SK-N-SH treated with all-trans-retinoic acid at 6 μM for 48 hours (cell line): ENCODE measurements at regions not wholly inside any gene's neighbourhood (a gene's known extent, or its start where the extent isn't known, plus 50 kb on each side); places are given as distances from the start of the nearest gene placed in this dataset.

Source experiments
- ATAC-seq: fragments of 200-7000 bp; cut with Tn5 transposase; 3 replicates; pipeline ENCODE4 v1.9.1; 2020; ENCODE audit warnings: mild to moderate bottlenecking, moderate library complexity
- ARNTL ChIP-seq: fragments of 450-650 bp; formaldehyde crosslinking; IDR thresholded peaks from 2 replicates; pipeline ENCODE4 v1.5.0; 2020; ENCODE audit warnings: low read depth, mild to moderate bottlenecking, moderate library complexity, borderline replicate concordance
- BACH2 ChIP-seq: fragments of 250-450 bp; sonication (Bioruptor Pico); IDR thresholded peaks from 2 replicates; pipeline ENCODE4 v1.9.0; 2021; ENCODE audit warnings: mild to moderate bottlenecking, borderline replicate concordance
- CREB5 ChIP-seq: fragments of 250-450 bp; sonication (Bioruptor Pico); IDR thresholded peaks from 2 replicates; pipeline ENCODE4 v1.5.1; 2020; ENCODE audit warnings: low read depth, mild to moderate bottlenecking, moderate library complexity
- CSDC2 ChIP-seq: fragments of 250-450 bp; sonication (Bioruptor Pico); IDR thresholded peaks from 2 replicates; pipeline ENCODE4 v1.5.0; 2020; ENCODE audit warnings: mild to moderate bottlenecking, moderate library complexity
- CSRNP3 ChIP-seq: fragments of 250-450 bp; sonication (Bioruptor Pico); IDR thresholded peaks from 2 replicates; pipeline ENCODE4 v1.5.1; 2021; ENCODE audit warnings: mild to moderate bottlenecking, moderate library complexity
- ESRRG ChIP-seq: fragments of 250-450 bp; sonication (Bioruptor Pico); IDR thresholded peaks from 2 replicates; pipeline ENCODE4 v1.6.1; 2021; ENCODE audit warnings: mild to moderate bottlenecking
- GLIS3 ChIP-seq: fragments of 250-450 bp; sonication (Bioruptor Pico); IDR thresholded peaks from 2 replicates; pipeline ENCODE4 v1.5.0; 2020; ENCODE audit warnings: mild to moderate bottlenecking, moderate library complexity
- ISL1 ChIP-seq: fragments of 250-450 bp; sonication (Bioruptor Pico); IDR thresholded peaks from 2 replicates; pipeline ENCODE4 v2.1.2; 2022; ENCODE audit warnings: mild to moderate bottlenecking, moderate library complexity
- OSR1 ChIP-seq: fragments of 250-450 bp; sonication (Bioruptor Pico); IDR thresholded peaks from 2 replicates; pipeline ENCODE4 v1.8.0; 2022; ENCODE audit warnings: moderate library complexity, mild to moderate bottlenecking, inconsistent platforms
- PATZ1 ChIP-seq: fragments of 250-450 bp; sonication (Bioruptor Pico); IDR thresholded peaks from 2 replicates; pipeline ENCODE4 v1.8.0; 2020; ENCODE audit warnings: mild to moderate bottlenecking, moderate library complexity, borderline replicate concordance
- POU6F1 ChIP-seq: fragments of 250-450 bp; sonication (Bioruptor Pico); IDR thresholded peaks from 2 replicates; pipeline ENCODE4 v1.8.0; 2021; ENCODE audit warnings: low read depth, mild to moderate bottlenecking, moderate library complexity, borderline replicate concordance
- PPARA ChIP-seq: fragments of 250-450 bp; sonication (Bioruptor Pico); IDR thresholded peaks from 2 replicates; pipeline ENCODE4 v1.5.0; 2020; ENCODE audit warnings: mild to moderate bottlenecking, borderline replicate concordance
- RARB ChIP-seq: fragments of 250-450 bp; sonication (Bioruptor Pico); IDR thresholded peaks from 2 replicates; pipeline ENCODE4 v1.8.0; 2021; ENCODE audit warnings: mild to moderate bottlenecking, moderate library complexity
- SNAI2 ChIP-seq: fragments of 250-450 bp; sonication (Bioruptor Pico); IDR thresholded peaks from 2 replicates; pipeline ENCODE4 v1.5.0; 2020; ENCODE audit warnings: mild to moderate bottlenecking, moderate library complexity
- TCF4 ChIP-seq: fragments of 250-450 bp; sonication (Bioruptor Pico); IDR thresholded peaks from 2 replicates; pipeline ENCODE4 v1.8.0; 2021; ENCODE audit warnings: mild to moderate bottlenecking, moderate library complexity, borderline replicate concordance
- TOX ChIP-seq: fragments of 250-450 bp; sonication (Bioruptor Pico); IDR thresholded peaks from 2 replicates; pipeline ENCODE4 v1.8.0; 2021; ENCODE audit warnings: mild to moderate bottlenecking, moderate library complexity, borderline replicate concordance
- TSHZ2 ChIP-seq: fragments of 250-450 bp; sonication (Bioruptor Pico); IDR thresholded peaks from 2 replicates; pipeline ENCODE4 v1.5.0; 2020; ENCODE audit warnings: mild to moderate bottlenecking, moderate library complexity
- ZC3H10 ChIP-seq: fragments of 250-450 bp; sonication (Bioruptor Pico); IDR thresholded peaks from 2 replicates; pipeline ENCODE4 v1.5.1; 2021; ENCODE audit warnings: mild to moderate bottlenecking, moderate library complexity
- ZFP3 ChIP-seq: fragments of 250-450 bp; sonication (Bioruptor Pico); IDR thresholded peaks from 2 replicates; pipeline ENCODE4 v1.5.0; 2020; ENCODE audit warnings: mild to moderate bottlenecking, moderate library complexity
- ZNF565 ChIP-seq: fragments of 450-650 bp; formaldehyde crosslinking; conservative IDR thresholded peaks from 2 replicates; pipeline ENCODE4 v1.5.0; 2020; ENCODE audit warnings: low read depth, mild to moderate bottlenecking, moderate library complexity
- ZNF70 ChIP-seq: fragments of 450-650 bp; formaldehyde crosslinking; IDR thresholded peaks from 2 replicates; pipeline ENCODE4 v1.5.0; 2020; ENCODE audit warnings: mild to moderate bottlenecking, moderate library complexity
- ZNF8 ChIP-seq: fragments of 450-650 bp; formaldehyde crosslinking; IDR thresholded peaks from 2 replicates; pipeline ENCODE4 v1.5.0; 2020; ENCODE audit warnings: mild to moderate bottlenecking, moderate library complexity

- ATAC-seq = no peak
- TF ChIP-seq PATZ1 (CRISPR knock-in tag) (no peak), OSR1 (no peak), TCF4 (CRISPR knock-in tag) (no peak), ESRRG (CRISPR knock-in tag) (no peak), ZNF70 (no peak), RARB (CRISPR knock-in tag) (no peak), POU6F1 (CRISPR knock-in tag) (no peak), CSRNP3 (CRISPR knock-in tag) (no peak), BACH2 (no peak), ISL1 (no peak), PPARA (CRISPR knock-in tag) (no peak), CSDC2 (CRISPR knock-in tag) (no peak), ZNF565 (CRISPR knock-in tag) (no peak), TOX (CRISPR knock-in tag) (no peak), ZNF8 (CRISPR knock-in tag) (no peak), TSHZ2 (CRISPR knock-in tag) (no peak), GLIS3 (no peak), SNAI2 (no peak), CREB5 (CRISPR knock-in tag) (no peak)
These were observed 156.5 kb downstream of the COL6A3 start for GRCh38 chr2:237257471-237257951.

- ATAC-seq = no peak
- no peak for TF ChIP-seq ARNTL
- TF ChIP-seq TOX (CRISPR knock-in tag) = no peak
- TF ChIP-seq CSRNP3 (CRISPR knock-in tag) = no peak
- TF ChIP-seq ISL1 = no peak
- TF ChIP-seq BACH2 = no peak
- no peak for TF ChIP-seq CREB5 (CRISPR knock-in tag)
- no peak for TF ChIP-seq ZFP3
- no peak for TF ChIP-seq ESRRG (CRISPR knock-in tag)
- TF ChIP-seq GLIS3 = no peak
- TF ChIP-seq ZNF565 (CRISPR knock-in tag) = no peak
- no peak for TF ChIP-seq ZC3H10 (CRISPR knock-in tag)
- no peak for TF ChIP-seq SNAI2
- TF ChIP-seq CSDC2 (CRISPR knock-in tag) = no peak
- TF ChIP-seq TCF4 (CRISPR knock-in tag) = no peak
- TF ChIP-seq OSR1 = no peak
These were observed 155.8 kb downstream of the COL6A3 start for GRCh38 chr2:237258116-237258515.
